SH-SY5Y (cell line): ENCODE measurements at regions not wholly inside any gene's neighbourhood (a gene's known extent, or its start where the extent isn't known, plus 50 kb on each side); places are given as distances from the start of the nearest gene placed in this dataset.

Source experiments
- GATA2 ChIP-seq: IDR thresholded peaks from 2 replicates; pipeline ENCODE4 v1.6.1; 2011; ENCODE audit warnings: mild to moderate bottlenecking, low read depth, low read length
- GATA3 ChIP-seq: IDR thresholded peaks from 2 replicates; pipeline ENCODE4 v1.6.1; 2011; ENCODE audit warnings: low read depth, mild to moderate bottlenecking, low read length, moderate library complexity

GRCh38 chr18:76231402-76231801 lies 263.6 kb downstream of the ZNF516 start:
- TF ChIP-seq GATA3: no peak
- TF ChIP-seq GATA2: no peak
